AG04450 (cell line): ENCODE measurements at regions not wholly inside any gene's neighbourhood (a gene's known extent, or its start where the extent isn't known, plus 50 kb on each side); places are given as distances from the start of the nearest gene placed in this dataset. TPM values are rescaled to one million over a fixed set of nuclear protein-coding genes. Genes with fewer than 3 reads are reported as not detected.

ENCODE experiments used
- CTCF ChIA-PET: fragments of 300-600, 350-600 bp; formaldehyde crosslinking; extraction: SDS; loops from one replicate; lab custom pipeline; 2022; ENCODE audit warnings: antibody characterized with exemption, inconsistent platforms; lab: Charles Lee
- POLR2A ChIA-PET: fragments of 350-600 bp; formaldehyde crosslinking; extraction: SDS; loops from one replicate; lab custom pipeline; 2021; ENCODE audit warnings: antibody characterized with exemption, inconsistent platforms; lab: Yijun Ruan, JAX
- DNase-seq: peaks from one replicate; pipeline ENCODE4 v3.0.0-alpha.2; 2011; ENCODE audit warnings: low read depth, low spot score
- H3K27ac ChIP-seq: one replicate; pipeline ENCODE4 v1.5.1; 2012; ENCODE audit warnings: low read depth, low read length, control low read depth
- H3K27me3 ChIP-seq: one replicate; pipeline ENCODE4 v1.6.0; 2012; ENCODE audit warnings: low read length; ENCODE audit not compliant: control insufficient read depth, insufficient read depth
- H3K4me3 ChIP-seq: 2 replicates; pipeline ENCODE4 v1.5.1; 2011; ENCODE audit warnings: mild to moderate bottlenecking, low read depth, low read length, control low read depth
- H3K9me3 ChIP-seq: 2 replicates; pipeline ENCODE4 v1.5.1; 2012; ENCODE audit warnings: low read length; ENCODE audit not compliant: control insufficient read depth, insufficient read depth
- CTCF ChIP-seq: IDR thresholded peaks from 2 replicates; pipeline ENCODE4 v1.5.1; 2011; ENCODE audit warnings: low read depth, low read length, control low read depth, inconsistent platforms
- small RNA-seq: library from RNA; depleted of rRNA; stranded (forward); fragments of <200 nt; gene quantifications from one replicate; pipeline ENCODE3, GENCODE V24; 2012; ENCODE audit warnings: low read depth; ENCODE audit not compliant: insufficient read length

DNA sequence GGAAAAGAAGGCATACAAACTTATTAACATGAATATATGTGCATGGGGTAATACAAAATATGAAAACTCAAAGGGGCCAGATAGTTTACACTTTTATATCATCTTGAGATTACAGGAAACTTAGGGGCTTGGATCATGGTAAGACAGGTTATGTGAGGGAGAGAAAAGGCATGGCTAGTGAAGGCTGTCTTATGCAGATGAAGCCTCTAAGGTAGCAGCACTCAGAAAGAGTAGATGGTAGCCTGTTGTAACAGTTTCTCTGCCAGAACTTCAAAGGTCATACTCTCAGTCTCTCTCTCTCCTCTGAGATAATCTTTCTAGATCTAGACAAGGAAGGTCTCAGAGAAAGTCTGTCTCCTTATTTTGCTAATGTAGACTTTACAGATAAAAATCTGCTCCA, 57.2 kb upstream of the FGF10 start:
- no peak overlapping the region for H3K27ac ChIP-seq
- CTCF ChIA-PET, result no interaction called here
- no peaks in the 10 kb centered on the region for H3K27me3 ChIP-seq
- H3K4me3 ChIP-seq, result no peak overlapping the region
- DNase-seq, result no peak
- no peaks in the 10 kb centered on the region for H3K9me3 ChIP-seq
- no peak for TF ChIP-seq CTCF
- POLR2A ChIA-PET, result no interaction called here

GRCh38 chr5:44443172-44443571, 54.0 kb upstream of the FGF10 start:
- no peak for DNase-seq
- H3K9me3 ChIP-seq, result no peaks in the 10 kb centered on the region
- TF ChIP-seq CTCF, result no peak
- H3K27me3 ChIP-seq, result no peaks in the 10 kb centered on the region
- no peak overlapping the region for H3K4me3 ChIP-seq
- H3K27ac ChIP-seq, result no peak overlapping the region
- ChIA-PET CTCF (no interaction called here), POLR2A (no interaction called here)

- no peaks in the 10 kb centered on the region for H3K9me3 ChIP-seq
- no peaks in the 10 kb centered on the region for H3K27me3 ChIP-seq
- no peak for TF ChIP-seq CTCF
- DNase-seq, result no peak
- ChIA-PET CTCF (no interaction called here), POLR2A (no interaction called here)
- H3K27ac ChIP-seq, result no peak overlapping the region
- no peak overlapping the region for H3K4me3 ChIP-seq
Observed at GRCh38 chr5:44441460-44441859, 52.2 kb upstream of the FGF10 start.

- ChIA-PET CTCF (no interaction called here), POLR2A (no interaction called here)
- Histone ChIP-seq H3K27me3 (no peaks in the 10 kb centered on the region), H3K4me3 (no peak overlapping the region), H3K9me3 (no peaks in the 10 kb centered on the region), H3K27ac (no peak overlapping the region)
- DNase-seq, result no peak
- no peak for TF ChIP-seq CTCF
Observed at GRCh38 chr5:44440186-44440585, 51.0 kb upstream of the FGF10 start.

Small RNAs in the stretch of these regions (small RNA-seq; reads per million reads assigned to genes)
- gene RN7SL383P, result not detected
